ENCODE measurements at regions not wholly inside any gene's neighbourhood (a gene's known extent, or its start where the extent isn't known, plus 50 kb on each side); places are given as distances from the start of the nearest gene placed in this dataset.

- TF ChIP-seq CTCF (IDR thresholded peaks at IDR 0.05 in 4 of 5, conservative IDR thresholded peaks at IDR 0.05 in 1 of 5) (no peak), POLR2A (IDR thresholded peaks at IDR 0.05) (no peak)
Measured at GRCh38 chr13:84931264-84931663, 868.0 kb downstream of the SLITRK6 start.
